GM19395 (cell line): ENCODE measurements at regions not wholly inside any gene's neighbourhood (a gene's known extent, or its start where the extent isn't known, plus 50 kb on each side); places are given as distances from the start of the nearest gene placed in this dataset.
"Not testable (repeated sequence)": the region's sequence is repeated elsewhere in the genome, so short reads cannot be mapped to it uniquely, and the experiment has no call there.

ENCODE experiments used
- ATAC-seq: cut with Tn5 transposase; IDR thresholded peaks from one replicate; pipeline ENCODE4 v1.9.1; 2021; ENCODE audit warnings: mild to moderate bottlenecking, moderate library complexity; ENCODE audit not compliant: unreplicated experiment

GRCh38 chr2:180621366-180621765, 359.0 kb upstream of the UBE2E3 start:
- ATAC-seq: no peak

- no peak for ATAC-seq
Measured at GRCh38 chr2:180618570-180618969, 361.8 kb upstream of the UBE2E3 start.

- no peak for ATAC-seq
Measured at GRCh38 chr2:180614776-180615175, 365.6 kb upstream of the UBE2E3 start.

- ATAC-seq: no peak
Measured at GRCh38 chr2:180609626-180610340, 370.6 kb upstream of the UBE2E3 start.

GRCh38 chr2:180607514-180608049, 372.8 kb upstream of the UBE2E3 start:
- ATAC-seq: no peak

GRCh38 chr2:180604077-180604476, 376.3 kb upstream of the UBE2E3 start:
- no peak for ATAC-seq

- ATAC-seq: no peak
Measured at GRCh38 chr2:180601016-180601415, 379.4 kb upstream of the UBE2E3 start.

- ATAC-seq: no peak
Measured at GRCh38 chr2:180599804-180600203, 380.6 kb upstream of the UBE2E3 start.

GRCh38 chr2:180597179-180597578, 383.2 kb upstream of the UBE2E3 start:
- no peak for ATAC-seq

GRCh38 chr2:180596453-180596852, 384.0 kb upstream of the UBE2E3 start:
- no peak for ATAC-seq

- no peak for ATAC-seq
Measured at GRCh38 chr2:180591947-180592346, 388.5 kb upstream of the UBE2E3 start.

GRCh38 chr2:180591093-180591781, 389.2 kb upstream of the UBE2E3 start:
- not testable (repeated sequence) for ATAC-seq

GRCh38 chr2:180583441-180584140, 396.8 kb upstream of the UBE2E3 start:
- ATAC-seq: no peak

- no peak for ATAC-seq
Measured at GRCh38 chr2:180579388-180579787, 401.0 kb upstream of the UBE2E3 start.

- no peak for ATAC-seq
Measured at GRCh38 chr2:180578441-180578840, 402.0 kb upstream of the UBE2E3 start.

GRCh38 chr2:180577567-180577966, 402.8 kb upstream of the UBE2E3 start:
- no peak for ATAC-seq

- ATAC-seq: no peak
Measured at GRCh38 chr2:180573951-180574350, 406.5 kb upstream of the UBE2E3 start.

- no peak for ATAC-seq
Measured at GRCh38 chr2:180572346-180572745, 408.1 kb upstream of the UBE2E3 start.

GRCh38 chr2:180571559-180571958, 408.8 kb upstream of the UBE2E3 start:
- ATAC-seq: no peak

GRCh38 chr2:180570864-180571263, 409.5 kb upstream of the UBE2E3 start:
- ATAC-seq: no peak

GRCh38 chr2:180564051-180564450, 416.4 kb upstream of the UBE2E3 start:
- no peak for ATAC-seq

- no peak for ATAC-seq
Measured at GRCh38 chr2:180562378-180562777, 418.0 kb upstream of the UBE2E3 start.
